ENCODE measurements at regions not wholly inside any gene's neighbourhood (a gene's known extent, or its start where the extent isn't known, plus 50 kb on each side); places are given as distances from the start of the nearest gene placed in this dataset.

GRCh38 chr15:31151301-31152233, 50.0 kb upstream of the TRPM1 start:
- no peak for FAIRE-seq

GRCh38 chr15:31153531-31153930, 52.0 kb upstream of the TRPM1 start:
- FAIRE-seq, result no peak

GRCh38 chr15:31155151-31155550, 53.6 kb upstream of the TRPM1 start:
- FAIRE-seq, result no peak

GRCh38 chr15:31156226-31156625, 54.7 kb upstream of the TRPM1 start:
- no peak for FAIRE-seq

- no peak for FAIRE-seq
Measured at GRCh38 chr15:31156808-31157207, 55.3 kb upstream of the TRPM1 start.

- FAIRE-seq, result no peak
Measured at GRCh38 chr15:31157644-31158069, 56.1 kb upstream of the TRPM1 start.

GRCh38 chr15:31158858-31159569, 57.5 kb upstream of the TRPM1 start:
- no peak for FAIRE-seq

- no peak for FAIRE-seq
Measured at GRCh38 chr15:31159837-31160236, 58.3 kb upstream of the TRPM1 start.

- FAIRE-seq, result no peak
Measured at GRCh38 chr15:31160297-31160696, 58.8 kb upstream of the TRPM1 start.

- no peak for FAIRE-seq
Measured at GRCh38 chr15:31160740-31161495, 59.4 kb upstream of the TRPM1 start.

GRCh38 chr15:31161951-31162350, 60.4 kb upstream of the TRPM1 start:
- no peak for FAIRE-seq

GRCh38 chr15:31162721-31163510, 61.4 kb upstream of the TRPM1 start:
- no peak for FAIRE-seq

GRCh38 chr15:31163769-31164572, 62.4 kb upstream of the TRPM1 start:
- FAIRE-seq, result no peak

GRCh38 chr15:31164573-31164912, 63.0 kb upstream of the TRPM1 start:
- FAIRE-seq, result no peak

GRCh38 chr15:31169558-31169957, 68.0 kb upstream of the TRPM1 start:
- no peak for FAIRE-seq

- FAIRE-seq, result no peak
Measured at GRCh38 chr15:31171731-31172130, 70.2 kb upstream of the TRPM1 start.

- no peak for FAIRE-seq
Measured at GRCh38 chr15:31172606-31173005, 71.1 kb upstream of the TRPM1 start.

GRCh38 chr15:31173790-31174450, 72.4 kb upstream of the TRPM1 start:
- no peak for FAIRE-seq

- no peak for FAIRE-seq
Measured at GRCh38 chr15:31175484-31175883, 74.0 kb upstream of the TRPM1 start.

GRCh38 chr15:31177951-31178350, 76.4 kb upstream of the TRPM1 start:
- FAIRE-seq, result no peak

- FAIRE-seq, result no peak
Measured at GRCh38 chr15:31178705-31179104, 77.2 kb upstream of the TRPM1 start.
